Endodermal cell (in vitro differentiated cells): ENCODE measurements at regions not wholly inside any gene's neighbourhood (a gene's known extent, or its start where the extent isn't known, plus 50 kb on each side); places are given as distances from the start of the nearest gene placed in this dataset.

Source experiments
- DNase-seq: peaks from one replicate; pipeline ENCODE4 v3.0.0-alpha.2; 2017
- H3K27ac ChIP-seq: 2 replicates; pipeline ENCODE4 v1.5.1; 2013; ENCODE audit warnings: mild to moderate bottlenecking, low read depth, low read length, moderate library complexity
- H3K27me3 ChIP-seq: 2 replicates; pipeline ENCODE4 v1.6.1; 2013; ENCODE audit warnings: mild to moderate bottlenecking, low read length, moderate library complexity; ENCODE audit not compliant: insufficient read depth, control insufficient read depth, poor library complexity, severe bottlenecking
- H3K36me3 ChIP-seq: 2 replicates; pipeline ENCODE4 v1.7.0; 2013; ENCODE audit warnings: mild to moderate bottlenecking, low read length, moderate library complexity; ENCODE audit not compliant: control insufficient read depth, insufficient read depth
- H3K4me1 ChIP-seq: one replicate; pipeline ENCODE4 v1.7.0; 2013; ENCODE audit warnings: low read length; ENCODE audit not compliant: control insufficient read depth, insufficient read depth
- H3K4me3 ChIP-seq: 2 replicates; pipeline ENCODE4 v1.5.1; 2013; ENCODE audit warnings: mild to moderate bottlenecking, low read length, moderate library complexity
- H3K9ac ChIP-seq: 2 replicates; pipeline ENCODE4 v1.6.1; 2013; ENCODE audit warnings: mild to moderate bottlenecking, low read length, moderate library complexity; ENCODE audit not compliant: poor library complexity, severe bottlenecking; ENCODE audit errors: extremely low read depth
- H3K9me3 ChIP-seq: 2 replicates; pipeline ENCODE4 v1.6.1; 2013; ENCODE audit warnings: mild to moderate bottlenecking, low read length, moderate library complexity; ENCODE audit not compliant: control insufficient read depth
- H3K27ac Mint-ChIP-seq: 2 replicates; pipeline ENCODE4 v1.8.0; 2020; ENCODE audit warnings: mixed read lengths
- H3K27me3 Mint-ChIP-seq: 2 replicates; pipeline ENCODE4 v1.8.0; 2021; ENCODE audit warnings: mild to moderate bottlenecking, mixed read lengths; ENCODE audit not compliant: insufficient read depth
- H3K36me3 Mint-ChIP-seq: 2 replicates; pipeline ENCODE4 v1.8.0; 2020; ENCODE audit warnings: low read depth, mixed read lengths
- H3K4me1 Mint-ChIP-seq: 2 replicates; pipeline ENCODE4 v1.8.0; 2020; ENCODE audit warnings: mixed read lengths
- H3K4me3 Mint-ChIP-seq: 2 replicates; pipeline ENCODE4 v1.8.0; 2020; ENCODE audit warnings: mild to moderate bottlenecking, moderate library complexity, mixed read lengths
- H3K9me3 Mint-ChIP-seq: 2 replicates; pipeline ENCODE4 v1.8.0; 2020; ENCODE audit warnings: mild to moderate bottlenecking, mixed read lengths
- CTCF ChIP-seq: fragments of 200-600 bp; sonication (generic); conservative IDR thresholded peaks from 2 replicates; pipeline ENCODE4 v1.5.0; 2021; ENCODE audit warnings: antibody characterized with exemption, mild to moderate bottlenecking
- WGBS, 2 experiments: methylation state at CpG; one replicate each; pipeline versions ENCODE4 v1.1.5 to v1.1.7; 2013; ENCODE audit warnings: missing lambda C conversion rate in 2 of 2, mixed read lengths in 1 of 2; ENCODE audit not compliant: insufficient coverage in 1 of 2, insufficient read length in 1 of 2; 5-methylcytosine and 5-hydroxymethylcytosine counted together

- Mint-ChIP-seq H3K36me3 (no peaks in the 10 kb centered on the region), H3K27ac (no peak overlapping the region), H3K9me3 (no peaks in the 10 kb centered on the region), H3K27me3 (no peaks in the 10 kb centered on the region), H3K4me1 (peaks cover 5% of the 10 kb centered on the region), H3K4me3 (no peak overlapping the region)
- no peaks in the 10 kb centered on the region for H3K27me3 ChIP-seq
- WGBS, 2 experiments: 88 to 100% methylated on average over 2 of the region's 3 CpGs
- no peak overlapping the region for H3K27ac ChIP-seq
- no peak overlapping the region for H3K9ac ChIP-seq
- H3K4me1 ChIP-seq: no peaks in the 10 kb centered on the region
- no peak overlapping the region for H3K4me3 ChIP-seq
- H3K9me3 ChIP-seq: no peaks in the 10 kb centered on the region
- TF ChIP-seq CTCF: no peak
- no peaks in the 10 kb centered on the region for H3K36me3 ChIP-seq
- DNase-seq: no peak
Measured at GRCh38 chr13:68808456-68808855, 1299.2 kb upstream of the ATXN8OS start.

GRCh38 chr13:68806125-68806524, 1301.5 kb upstream of the ATXN8OS start:
- Mint-ChIP-seq H3K27me3 (no peaks in the 10 kb centered on the region), H3K4me1 (peaks cover 3% of the 10 kb centered on the region), H3K27ac (no peak overlapping the region), H3K36me3 (no peaks in the 10 kb centered on the region), H3K4me3 (no peak overlapping the region), H3K9me3 (no peaks in the 10 kb centered on the region)
- Histone ChIP-seq H3K27ac (no peak overlapping the region), H3K4me1 (no peaks in the 10 kb centered on the region), H3K4me3 (no peak overlapping the region), H3K9ac (no peak overlapping the region), H3K36me3 (no peaks in the 10 kb centered on the region), H3K9me3 (no peaks in the 10 kb centered on the region), H3K27me3 (no peaks in the 10 kb centered on the region)
- WGBS, 2 experiments: 89% methylated on average over 2 of the region's 2 CpGs; no CpG with 5 or more reads in 1 of the 2 experiments
- DNase-seq: no peak
- no peak for TF ChIP-seq CTCF

- no peaks in the 10 kb centered on the region for H3K36me3 Mint-ChIP-seq
- Histone ChIP-seq H3K27me3 (no peaks in the 10 kb centered on the region), H3K9ac (no peak overlapping the region), H3K36me3 (no peaks in the 10 kb centered on the region), H3K4me3 (no peak overlapping the region), H3K27ac (no peak overlapping the region), H3K4me1 (no peaks in the 10 kb centered on the region), H3K9me3 (no peaks in the 10 kb centered on the region)
- no peak overlapping the region for H3K4me3 Mint-ChIP-seq
- no peaks in the 10 kb centered on the region for H3K9me3 Mint-ChIP-seq
- DNase-seq: no peak
- no peak for TF ChIP-seq CTCF
- H3K27ac Mint-ChIP-seq: no peak overlapping the region
- no peaks in the 10 kb centered on the region for H3K27me3 Mint-ChIP-seq
- H3K4me1 Mint-ChIP-seq: no peaks in the 10 kb centered on the region
Measured at GRCh38 chr13:68784275-68784674, 1323.4 kb upstream of the ATXN8OS start.
